WERI-Rb-1 (cell line): ENCODE measurements at regions not wholly inside any gene's neighbourhood (a gene's known extent, or its start where the extent isn't known, plus 50 kb on each side); places are given as distances from the start of the nearest gene placed in this dataset.

Experiments used
- DNase-seq: peaks from one replicate; pipeline ENCODE4 v3.0.0-alpha.2; 2020
- H3K27ac ChIP-seq: fragments of 250-450 bp; sonication (Bioruptor Pico); 2 replicates; pipeline ENCODE4 v1.5.1; 2020; ENCODE audit warnings: mild to moderate bottlenecking, moderate library complexity
- H3K27me3 ChIP-seq: fragments of 250-450 bp; sonication (Bioruptor Pico); 2 replicates; pipeline ENCODE4 v1.5.1; 2021; ENCODE audit warnings: mild to moderate bottlenecking, low read depth, moderate library complexity; ENCODE audit not compliant: insufficient read depth, severe bottlenecking
- H3K36me3 ChIP-seq: fragments of 250-450 bp; sonication (Bioruptor Pico); 2 replicates; pipeline ENCODE4 v1.5.1; 2020; ENCODE audit warnings: mild to moderate bottlenecking, moderate library complexity
- H3K4me3 ChIP-seq: 2 replicates; pipeline ENCODE4 v1.5.1; 2011; ENCODE audit warnings: low read depth, mild to moderate bottlenecking, control low read depth, low read length
- H3K9me3 ChIP-seq: fragments of 250-450 bp; sonication (Bioruptor Pico); 2 replicates; pipeline ENCODE4 v1.5.1; 2021; ENCODE audit warnings: mild to moderate bottlenecking, moderate library complexity; ENCODE audit not compliant: severe bottlenecking
- CTCF ChIP-seq: IDR thresholded peaks from 2 replicates; pipeline ENCODE4 v1.5.1; 2011; ENCODE audit warnings: low read depth, mild to moderate bottlenecking, control low read depth, inconsistent platforms, low read length

DNA sequence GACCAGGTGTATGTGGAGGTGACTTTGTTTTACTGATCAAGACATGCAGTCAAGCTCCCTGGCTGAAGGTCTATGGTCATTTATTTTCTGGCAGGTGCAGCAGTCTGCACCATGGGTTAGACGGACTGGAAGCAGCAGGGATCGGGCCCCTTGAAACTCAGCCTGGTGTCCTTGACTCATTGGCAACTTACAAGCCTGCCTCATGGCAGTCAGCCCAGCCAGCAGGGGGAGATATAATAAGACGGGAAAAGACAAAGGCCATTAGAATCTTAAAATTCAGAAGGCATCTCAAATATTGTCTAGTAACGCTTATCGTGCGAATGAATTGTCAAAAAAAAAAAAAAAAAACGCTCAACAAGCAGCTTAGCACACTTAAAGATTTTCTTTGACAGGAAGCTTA lies 308.2 kb downstream of the EN1 start:
- TF ChIP-seq CTCF, result peak; percentile 26; the same call in 1 of the 2 replicates
- peaks cover 47% of the 10 kb centered on the region for H3K27me3 ChIP-seq
- DNase-seq, result peak; percentile 18

DNA sequence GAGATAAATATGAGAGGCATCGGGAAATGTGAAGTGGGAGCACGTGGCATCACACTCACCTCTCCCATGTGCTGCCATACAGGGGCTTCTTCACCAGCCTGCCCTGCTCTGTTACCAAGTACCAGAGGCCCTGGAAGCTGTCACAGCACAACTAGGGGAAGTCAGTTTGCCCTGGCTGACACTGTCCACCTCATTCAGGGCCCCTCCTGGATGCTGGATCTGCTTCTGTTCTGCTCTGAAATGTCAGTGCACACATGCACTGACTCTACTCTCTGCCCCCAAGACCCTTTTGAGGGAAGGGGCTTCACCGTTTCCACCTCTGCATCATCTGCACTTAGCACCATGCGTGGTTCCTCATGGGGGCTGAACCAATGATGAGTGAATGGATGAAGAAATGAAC lies 311.1 kb downstream of the EN1 start:
- DNase-seq, result no peak

More for the DNA sequence above, 308.2 kb downstream of the EN1 start:
- H3K27ac ChIP-seq, result no peak overlapping the region
- H3K36me3 ChIP-seq, result no peaks in the 10 kb centered on the region
- no peaks in the 10 kb centered on the region for H3K9me3 ChIP-seq
- H3K4me3 ChIP-seq, result no peak overlapping the region

GRCh38 chr2:118535818-118536212 lies 311.6 kb downstream of the EN1 start:
- no peaks in the 10 kb centered on the region for H3K9me3 ChIP-seq
- no peak for TF ChIP-seq CTCF
- peaks cover 67% of the 10 kb centered on the region for H3K27me3 ChIP-seq
- H3K27ac ChIP-seq, result no peak overlapping the region
- no peak overlapping the region for H3K4me3 ChIP-seq
- H3K36me3 ChIP-seq, result no peaks in the 10 kb centered on the region
- DNase-seq, result no peak

More for the DNA sequence above, 311.1 kb downstream of the EN1 start:
- Histone ChIP-seq H3K27me3 (peaks cover 62% of the 10 kb centered on the region), H3K9me3 (no peaks in the 10 kb centered on the region), H3K36me3 (no peaks in the 10 kb centered on the region), H3K27ac (no peak overlapping the region), H3K4me3 (no peak overlapping the region)
- no peak for TF ChIP-seq CTCF

GRCh38 chr2:118535171-118535817 lies 312.2 kb downstream of the EN1 start:
- H3K36me3 ChIP-seq, result no peaks in the 10 kb centered on the region
- no peak for TF ChIP-seq CTCF
- peaks cover 67% of the 10 kb centered on the region for H3K27me3 ChIP-seq
- H3K27ac ChIP-seq, result no peak overlapping the region
- H3K9me3 ChIP-seq, result no peaks in the 10 kb centered on the region
- no peak for DNase-seq
- no peak overlapping the region for H3K4me3 ChIP-seq

GRCh38 chr2:118530976-118531375 lies 316.5 kb downstream of the EN1 start:
- Histone ChIP-seq H3K36me3 (no peaks in the 10 kb centered on the region), H3K4me3 (no peak overlapping the region), H3K27ac (no peak overlapping the region), H3K27me3 (peaks cover 50% of the 10 kb centered on the region), H3K9me3 (no peaks in the 10 kb centered on the region)
- no peak for TF ChIP-seq CTCF
- DNase-seq, result no peak
